MM.1S (cell line): ENCODE measurements at regions not wholly inside any gene's neighbourhood (a gene's known extent, or its start where the extent isn't known, plus 50 kb on each side); places are given as distances from the start of the nearest gene placed in this dataset.

Experiments used
- DNase-seq: peaks from one replicate; pipeline ENCODE4 v3.0.0-alpha.2; 2015
- H2AFZ ChIP-seq: fragments of 300-600 bp; sonication (generic); 2 replicates; pipeline ENCODE4 v1.6.0; 2016; ENCODE audit warnings: antibody characterized with exemption, low read length
- H3F3A ChIP-seq: fragments of 300-600 bp; sonication (generic); 2 replicates; pipeline ENCODE4 v1.6.1; 2016; ENCODE audit warnings: mild to moderate bottlenecking, antibody characterized with exemption, low read length, moderate library complexity, mixed read lengths; ENCODE audit not compliant: insufficient read depth
- H3K27ac ChIP-seq: fragments of 300-600 bp; sonication (generic); 2 replicates; pipeline ENCODE4 v1.5.1; 2016; ENCODE audit warnings: mild to moderate bottlenecking, low read length
- H3K27me3 ChIP-seq: fragments of 300-600 bp; sonication (generic); replicated peaks from 2 replicates; pipeline ENCODE4 v1.6.0; 2016; ENCODE audit warnings: low read length; ENCODE audit not compliant: insufficient read depth
- H3K36me3 ChIP-seq: fragments of 300-600 bp; sonication (generic); replicated peaks from 2 replicates; pipeline ENCODE4 v1.6.1; 2016; ENCODE audit warnings: mild to moderate bottlenecking, low read length, mixed read lengths; ENCODE audit not compliant: insufficient read depth
- H3K4me1 ChIP-seq: fragments of 300-600 bp; sonication (generic); 2 replicates; pipeline ENCODE4 v1.6.1; 2016; ENCODE audit warnings: low read length, mixed read lengths
- H3K4me2 ChIP-seq: fragments of 300-600 bp; sonication (generic); 2 replicates; pipeline ENCODE4 v1.6.0; 2016; ENCODE audit warnings: low read depth, low read length
- H3K4me3 ChIP-seq: fragments of 300-600 bp; sonication (generic); 2 replicates; pipeline ENCODE4 v1.5.1; 2016; ENCODE audit warnings: low read length, mixed read lengths
- H3K79me2 ChIP-seq: fragments of 300-600 bp; sonication (generic); 2 replicates; pipeline ENCODE4 v1.6.1; 2016; ENCODE audit warnings: mixed run types, low read length, mixed read lengths
- H3K9ac ChIP-seq: fragments of 300-600 bp; sonication (generic); 2 replicates; pipeline ENCODE4 v1.6.1; 2016; ENCODE audit warnings: low read length, mixed read lengths
- H3K9me2 ChIP-seq: fragments of 300-600 bp; sonication (generic); replicated peaks from 2 replicates; pipeline ENCODE4 v1.6.1; 2016; ENCODE audit warnings: mild to moderate bottlenecking, low read length, mixed read lengths; ENCODE audit not compliant: insufficient read depth
- H3K9me3 ChIP-seq: fragments of 300-600 bp; sonication (generic); replicated peaks from 2 replicates; pipeline ENCODE4 v1.6.1; 2016; ENCODE audit warnings: mild to moderate bottlenecking, low read length, mixed read lengths; ENCODE audit not compliant: insufficient read depth
- H4K20me1 ChIP-seq: fragments of 300-600 bp; sonication (generic); 2 replicates; pipeline ENCODE4 v1.6.1; 2016; ENCODE audit warnings: mild to moderate bottlenecking, low read length, moderate library complexity, mixed read lengths; ENCODE audit not compliant: insufficient read depth
- EZH2 ChIP-seq: fragments of 300-600 bp; sonication (generic); optimal IDR thresholded peaks from 2 replicates; pipeline ENCODE3; 2017; ENCODE audit warnings: low read depth, mild to moderate bottlenecking, antibody characterized with exemption, low read length, mixed read lengths
- EZH2phosphoT487 ChIP-seq: fragments of 300-600 bp; sonication (generic); IDR thresholded peaks from 2 replicates; pipeline ENCODE4 v1.6.1; 2018; ENCODE audit warnings: antibody characterized with exemption, low read length
- TF ChIP-seq, protein P1 (sequence below): fragments of 300-600 bp; sonication (generic); IDR thresholded peaks from 2 replicates; pipeline ENCODE4 v1.5.1; 2016; ENCODE audit warnings: antibody characterized with exemption, low read length, mixed read lengths

GRCh38 chr12:24045816-24046257 is 96.4 kb upstream of the SOX5 start:
- H3K36me3 ChIP-seq = no peaks in the 10 kb centered on the region
- H4K20me1 ChIP-seq = no peaks in the 10 kb centered on the region
- no peaks in the 10 kb centered on the region for H3K27me3 ChIP-seq
- no peaks in the 10 kb centered on the region for H3K9me3 ChIP-seq
- no peak overlapping the region for H3K4me3 ChIP-seq
- TF ChIP-seq, protein P1, sequence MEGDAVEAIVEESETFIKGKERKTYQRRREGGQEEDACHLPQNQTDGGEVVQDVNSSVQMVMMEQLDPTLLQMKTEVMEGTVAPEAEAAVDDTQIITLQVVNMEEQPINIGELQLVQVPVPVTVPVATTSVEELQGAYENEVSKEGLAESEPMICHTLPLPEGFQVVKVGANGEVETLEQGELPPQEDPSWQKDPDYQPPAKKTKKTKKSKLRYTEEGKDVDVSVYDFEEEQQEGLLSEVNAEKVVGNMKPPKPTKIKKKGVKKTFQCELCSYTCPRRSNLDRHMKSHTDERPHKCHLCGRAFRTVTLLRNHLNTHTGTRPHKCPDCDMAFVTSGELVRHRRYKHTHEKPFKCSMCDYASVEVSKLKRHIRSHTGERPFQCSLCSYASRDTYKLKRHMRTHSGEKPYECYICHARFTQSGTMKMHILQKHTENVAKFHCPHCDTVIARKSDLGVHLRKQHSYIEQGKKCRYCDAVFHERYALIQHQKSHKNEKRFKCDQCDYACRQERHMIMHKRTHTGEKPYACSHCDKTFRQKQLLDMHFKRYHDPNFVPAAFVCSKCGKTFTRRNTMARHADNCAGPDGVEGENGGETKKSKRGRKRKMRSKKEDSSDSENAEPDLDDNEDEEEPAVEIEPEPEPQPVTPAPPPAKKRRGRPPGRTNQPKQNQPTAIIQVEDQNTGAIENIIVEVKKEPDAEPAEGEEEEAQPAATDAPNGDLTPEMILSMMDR = no peak
- TF ChIP-seq EZH2phosphoT487 (no peak), EZH2 (no peak)
- H3K79me2 ChIP-seq = no peaks in the 10 kb centered on the region
- no peak overlapping the region; the same call in 1 of the 2 replicates for H2AFZ ChIP-seq
- H3K9me2 ChIP-seq = no peaks in the 10 kb centered on the region
- H3F3A ChIP-seq = no peaks in the 10 kb centered on the region
- H3K4me1 ChIP-seq = no peaks in the 10 kb centered on the region
- H3K9ac ChIP-seq = no peak overlapping the region
- no peak overlapping the region for H3K4me2 ChIP-seq
- DNase-seq = peak; percentile 31
- H3K27ac ChIP-seq = no peak overlapping the region

GRCh38 chr12:24044941-24045703 is 95.7 kb upstream of the SOX5 start:
- TF ChIP-seq EZH2phosphoT487 (no peak), EZH2 (no peak)
- TF ChIP-seq, protein P1 = no peak
- no peak for DNase-seq
- Histone ChIP-seq H3K4me1 (no peaks in the 10 kb centered on the region), H3K36me3 (no peaks in the 10 kb centered on the region), H3K9me3 (no peaks in the 10 kb centered on the region), H2AFZ (no peak overlapping the region), H3K9ac (no peak overlapping the region), H4K20me1 (no peaks in the 10 kb centered on the region), H3K27ac (no peak overlapping the region), H3F3A (no peaks in the 10 kb centered on the region), H3K79me2 (no peaks in the 10 kb centered on the region), H3K4me3 (no peak overlapping the region), H3K9me2 (no peaks in the 10 kb centered on the region), H3K4me2 (no peak overlapping the region), H3K27me3 (no peaks in the 10 kb centered on the region)

- Histone ChIP-seq H4K20me1 (no peaks in the 10 kb centered on the region), H3K9me3 (no peaks in the 10 kb centered on the region), H3K36me3 (no peaks in the 10 kb centered on the region), H3K27me3 (no peaks in the 10 kb centered on the region), H3K27ac (no peak overlapping the region), H3K4me3 (no peak overlapping the region), H3K4me1 (no peaks in the 10 kb centered on the region), H3F3A (no peaks in the 10 kb centered on the region), H3K9ac (no peak overlapping the region), H2AFZ (no peak overlapping the region), H3K79me2 (no peaks in the 10 kb centered on the region), H3K4me2 (no peak overlapping the region), H3K9me2 (no peaks in the 10 kb centered on the region)
- DNase-seq = no peak
- TF ChIP-seq EZH2phosphoT487 = no peak
- TF ChIP-seq EZH2 = no peak
- TF ChIP-seq, protein P1 = no peak
Observed at GRCh38 chr12:24042651-24043050, 93.2 kb upstream of the SOX5 start.
